ENCODE measurements at regions not wholly inside any gene's neighbourhood (a gene's known extent, or its start where the extent isn't known, plus 50 kb on each side); places are given as distances from the start of the nearest gene placed in this dataset.
"Not testable (repeated sequence)": the region's sequence is repeated elsewhere in the genome, so short reads cannot be mapped to it uniquely, and the experiment has no call there.

- Histone ChIP-seq H3K4me3 (replicated peaks in 1 of 3; ENCODE audit: insufficient read depth in 1 of 3, low read depth in 1 of 3, low read length in 3 of 3) (peak overlapping the region in 1 of 3 experiments; percentile 46), H3K36me3 (ENCODE audit: control insufficient read depth in 2 of 2, extremely low read depth in 1 of 2, insufficient read depth in 2 of 2, low read length in 2 of 2) (no peaks in the 10 kb centered on the region), H3K4me1 (ENCODE audit: control insufficient read depth, extremely low read depth, insufficient read depth, low read length) (peaks cover 62% of the 10 kb centered on the region), H3K9me1 (replicated peaks; ENCODE audit: control insufficient read depth, extremely low read depth, insufficient read depth, low read length) (no peaks in the 10 kb centered on the region), H4K20me1 (replicated peaks; ENCODE audit: control insufficient read depth, extremely low read depth, insufficient read depth, low read length) (no peaks in the 10 kb centered on the region), H3K79me2 (ENCODE audit: control insufficient read depth, insufficient read depth, low read length) (no peaks in the 10 kb centered on the region), H3K27me3 (ENCODE audit: control insufficient read depth in 2 of 2, insufficient read depth in 2 of 2, low read length in 2 of 2) (no peaks in the 10 kb centered on the region), H3K27ac (ENCODE audit: insufficient read depth, low read depth, low read length) (peak overlapping the region; percentile 20), H2AFZ (ENCODE audit: low read depth, low read length) (peak overlapping the region; percentile 31), H3K9ac (replicated peaks; ENCODE audit: extremely low read depth, insufficient read depth, low read length) (peak overlapping the region; percentile 6), H3K9me3 (replicated peaks; ENCODE audit: control insufficient read depth, insufficient read depth, low read length) (no peaks in the 10 kb centered on the region), H3K4me2 (ENCODE audit: insufficient read depth, low read length) (peak overlapping the region; percentile 85)
- intact Hi-C loops (cut with micrococcal nuclease) (no loop called here), dilution Hi-C loops (cut with MboI; ENCODE audit: extremely low pct_ligation_motif_present, low sequenced_read_pairs) (no loop called here)
- CTCF ChIA-PET, result no interaction called here
- TF ChIP-seq JUN (IDR thresholded peaks at IDR 0.05; ENCODE audit: borderline replicate concordance, insufficient read depth, insufficient read length, low read depth) (no peak), MAX (IDR thresholded peaks at IDR 0.05; ENCODE audit: insufficient read depth, insufficient read length) (no peak), POLR2A (IDR thresholded peaks at IDR 0.05; ENCODE audit: low read depth, low read length) (no peak), GATA2 (IDR thresholded peaks at IDR 0.05; ENCODE audit: insufficient read depth, insufficient read length, low read depth, low read length) (no peak), POLR2AphosphoS5 (IDR thresholded peaks at IDR 0.05; ENCODE audit: insufficient read depth, low read depth, low read length) (no peak), EZH2 (IDR thresholded peaks at IDR 0.05; ENCODE audit: borderline replicate concordance, low read depth, low read length, severe bottlenecking) (no peak), MYC (IDR thresholded peaks at IDR 0.05; ENCODE audit: low read depth, low read length) (no peak)
- POLR2A ChIA-PET, result interaction anchor here (0.7 kb wide), 1 partner anchor 90 kb away, joined by 3 read pairs; no protein-coding TSS in a partner anchor
- no peak for DNase-seq (ENCODE audit: low read depth, low spot score)
- no peak for FAIRE-seq
- no TSS peak for BruUV-seq (replicated peaks)
Measured at GRCh38 chr4:18110099-18110498, 88.5 kb upstream of the LCORL start.

- Histone ChIP-seq H3K9me1 (replicated peaks; ENCODE audit: control insufficient read depth, extremely low read depth, insufficient read depth, low read length) (no peaks in the 10 kb centered on the region), H3K27me3 (ENCODE audit: control insufficient read depth in 2 of 2, insufficient read depth in 2 of 2, low read length in 2 of 2) (no peaks in the 10 kb centered on the region), H2AFZ (ENCODE audit: low read depth, low read length) (peak overlapping the region; percentile 31), H3K79me2 (ENCODE audit: control insufficient read depth, insufficient read depth, low read length) (no peaks in the 10 kb centered on the region), H3K27ac (ENCODE audit: insufficient read depth, low read depth, low read length) (peak overlapping the region; percentile 20), H3K4me1 (ENCODE audit: control insufficient read depth, extremely low read depth, insufficient read depth, low read length) (peaks cover 66% of the 10 kb centered on the region), H4K20me1 (replicated peaks; ENCODE audit: control insufficient read depth, extremely low read depth, insufficient read depth, low read length) (no peaks in the 10 kb centered on the region), H3K4me3 (replicated peaks in 1 of 3; ENCODE audit: insufficient read depth in 1 of 3, low read depth in 1 of 3, low read length in 3 of 3) (peak overlapping the region in 1 of 3 experiments; percentile 46), H3K36me3 (ENCODE audit: control insufficient read depth in 2 of 2, extremely low read depth in 1 of 2, insufficient read depth in 2 of 2, low read length in 2 of 2) (no peaks in the 10 kb centered on the region), H3K4me2 (ENCODE audit: insufficient read depth, low read length) (peak overlapping the region; percentile 85), H3K9ac (replicated peaks; ENCODE audit: extremely low read depth, insufficient read depth, low read length) (no peak overlapping the region), H3K9me3 (replicated peaks; ENCODE audit: control insufficient read depth, insufficient read depth, low read length) (no peaks in the 10 kb centered on the region)
- intact Hi-C loops (cut with micrococcal nuclease) (loop anchor here (1.0 to 5.0 kb wide), 6 partner anchors 33 to 532 kb away; partner anchors contain the start of genes DCAF16, LAP3 and NCAPG), dilution Hi-C loops (cut with MboI; ENCODE audit: extremely low pct_ligation_motif_present, low sequenced_read_pairs) (no loop called here)
- TF ChIP-seq EZH2 (IDR thresholded peaks at IDR 0.05; ENCODE audit: borderline replicate concordance, low read depth, low read length, severe bottlenecking) (no peak), MAX (IDR thresholded peaks at IDR 0.05; ENCODE audit: insufficient read depth, insufficient read length) (no peak), POLR2A (IDR thresholded peaks at IDR 0.05; ENCODE audit: low read depth, low read length) (peak; percentile 51), FOS (IDR thresholded peaks at IDR 0.05; ENCODE audit: borderline replicate concordance, insufficient read depth, low read length) (no peak), JUN (IDR thresholded peaks at IDR 0.05; ENCODE audit: borderline replicate concordance, insufficient read depth, insufficient read length, low read depth) (peak; percentile 14), GATA2 (IDR thresholded peaks at IDR 0.05; ENCODE audit: insufficient read depth, insufficient read length, low read depth, low read length) (peak; percentile 82), POLR2AphosphoS5 (IDR thresholded peaks at IDR 0.05; ENCODE audit: insufficient read depth, low read depth, low read length) (peak; percentile 72)
- POLR2A ChIA-PET, result interaction anchor here (0.7 kb wide), 1 partner anchor 90 kb away, joined by 3 read pairs; no protein-coding TSS in a partner anchor
- DNase-seq (ENCODE audit: low read depth, low spot score) (peak; percentile 86), FAIRE-seq (peak; percentile 82)
- CTCF ChIA-PET, result interaction anchor here (0.6 kb wide), 1 partner anchor 35 kb away, joined by 3 read pairs; no protein-coding TSS in a partner anchor
- no TSS peak for BruUV-seq (replicated peaks)
Measured at GRCh38 chr4:18109676-18110075, 88.1 kb upstream of the LCORL start.

GRCh38 chr4:18107848-18108528, 86.4 kb upstream of the LCORL start:
- dilution Hi-C loops (cut with MboI; ENCODE audit: extremely low pct_ligation_motif_present, low sequenced_read_pairs), result not testable (repeated sequence)

More at GRCh38 chr4:18107848-18108528, 86.4 kb upstream of the LCORL start:
- H3K9me3 ChIP-seq (replicated peaks; ENCODE audit: control insufficient read depth, insufficient read depth, low read length); POLR2A ChIA-PET; H4K20me1 ChIP-seq (replicated peaks; ENCODE audit: control insufficient read depth, extremely low read depth, insufficient read depth, low read length); H3K27ac ChIP-seq (ENCODE audit: insufficient read depth, low read depth, low read length); DNase-seq (ENCODE audit: low read depth, low spot score); H3K4me3 ChIP-seq (replicated peaks in 1 of 3; ENCODE audit: insufficient read depth in 1 of 3, low read depth in 1 of 3, low read length in 3 of 3); H3K9ac ChIP-seq (replicated peaks; ENCODE audit: extremely low read depth, insufficient read depth, low read length); FAIRE-seq; H3K9me1 ChIP-seq (replicated peaks; ENCODE audit: control insufficient read depth, extremely low read depth, insufficient read depth, low read length); H3K36me3 ChIP-seq (ENCODE audit: control insufficient read depth in 2 of 2, extremely low read depth in 1 of 2, insufficient read depth in 2 of 2, low read length in 2 of 2); H3K27me3 ChIP-seq (ENCODE audit: control insufficient read depth in 2 of 2, insufficient read depth in 2 of 2, low read length in 2 of 2); BruUV-seq (replicated peaks); H3K79me2 ChIP-seq (ENCODE audit: control insufficient read depth, insufficient read depth, low read length); H2AFZ ChIP-seq (ENCODE audit: low read depth, low read length); CTCF ChIA-PET; H3K4me2 ChIP-seq (ENCODE audit: insufficient read depth, low read length): not testable (repeated sequence)
- peaks cover 58% of the 10 kb centered on the region for H3K4me1 ChIP-seq (ENCODE audit: control insufficient read depth, extremely low read depth, insufficient read depth, low read length)
- intact Hi-C loops (cut with micrococcal nuclease), result loop anchor here (2.0 to 5.0 kb wide), 2 partner anchors 209 to 297 kb away; partner anchors contain the start of genes DCAF16 and NCAPG

All from endothelial cell of umbilical vein (primary cell).